ENCODE measurements at regions not wholly inside any gene's neighbourhood (a gene's known extent, or its start where the extent isn't known, plus 50 kb on each side); places are given as distances from the start of the nearest gene placed in this dataset.

- TF ChIP-seq CTCF (IDR thresholded peaks at IDR 0.05 in 4 of 5, conservative IDR thresholded peaks at IDR 0.05 in 1 of 5): no peak
- no peak overlapping the region for H3K27ac ChIP-seq
These were observed 102.3 kb upstream of the DOCK9 start for GRCh38 chr13:99080131-99080530.

GRCh38 chr13:99083981-99084380 is 106.1 kb upstream of the DOCK9 start:
- no peak overlapping the region for H3K27ac ChIP-seq
- H3K9me3 ChIP-seq: no peaks in the 10 kb centered on the region
- intact Hi-C loops (cut with DNase I; ENCODE audit: low total_unique reads): no loop called here
- ATAC-seq (no peak), DNase-seq (no peak)
- in situ Hi-C loops (cut with MboI; ENCODE audit: low sequenced_read_pairs in 4 of 4): no loop called here
- H3K27me3 ChIP-seq: no peaks in the 10 kb centered on the region
- no peaks in the 10 kb centered on the region for H3K36me3 ChIP-seq
- TF ChIP-seq CTCF (IDR thresholded peaks at IDR 0.05 in 4 of 5, conservative IDR thresholded peaks at IDR 0.05 in 1 of 5) (no peak), POLR2A (IDR thresholded peaks at IDR 0.05) (no peak)
- H3K4me3 ChIP-seq: no peak overlapping the region
- H3K4me1 ChIP-seq: peaks cover 6 to 15% of the 10 kb centered on the region in 2 donors

More at GRCh38 chr13:99080131-99080530, 102.3 kb upstream of the DOCK9 start:
- H3K9me3 ChIP-seq: no peaks in the 10 kb centered on the region
- DNase-seq (no peak), ATAC-seq (no peak)
- H3K27me3 ChIP-seq: no peaks in the 10 kb centered on the region
- intact Hi-C loops (cut with DNase I; ENCODE audit: low total_unique reads) (no loop called here), in situ Hi-C loops (cut with MboI; ENCODE audit: low sequenced_read_pairs in 4 of 4) (no loop called here)
- H3K4me1 ChIP-seq: no peaks in the 10 kb centered on the region
- H3K4me3 ChIP-seq: no peak overlapping the region
- H3K36me3 ChIP-seq: no peaks in the 10 kb centered on the region

GRCh38 chr13:99085139-99085807 is 107.4 kb upstream of the DOCK9 start:
- H3K4me3 ChIP-seq: peak overlapping the region; percentile 64 to 82 (median 76)
- H3K4me1 ChIP-seq: peaks cover 6 to 15% of the 10 kb centered on the region in 2 donors
- ATAC-seq: no peak
- DNase-seq: no peak
- no peaks in the 10 kb centered on the region for H3K27me3 ChIP-seq
- no peaks in the 10 kb centered on the region for H3K9me3 ChIP-seq
- TF ChIP-seq CTCF (IDR thresholded peaks at IDR 0.05 in 4 of 5, conservative IDR thresholded peaks at IDR 0.05 in 1 of 5) (no peak), POLR2A (IDR thresholded peaks at IDR 0.05) (no peak)
- intact Hi-C loops (cut with DNase I; ENCODE audit: low total_unique reads): loop anchor here (5.0 kb wide), 1 partner anchor 92 kb away; no protein-coding TSS in a partner anchor
- no peaks in the 10 kb centered on the region for H3K36me3 ChIP-seq
- in situ Hi-C loops (cut with MboI; ENCODE audit: low sequenced_read_pairs in 4 of 4): no loop called here
- H3K27ac ChIP-seq: peak overlapping the region in 3 of 4 donors; percentile 62 to 73 (median 71)

- in situ Hi-C loops (cut with MboI; ENCODE audit: low sequenced_read_pairs in 4 of 4): no loop called here
- Histone ChIP-seq H3K27ac (peak overlapping the region; percentile 62 to 90 (median 72)), H3K36me3 (no peaks in the 10 kb centered on the region), H3K9me3 (no peaks in the 10 kb centered on the region), H3K4me1 (peaks cover 6 to 15% of the 10 kb centered on the region in 2 donors), H3K27me3 (no peaks in the 10 kb centered on the region), H3K4me3 (peak overlapping the region; percentile 64 to 82 (median 76))
- intact Hi-C loops (cut with DNase I; ENCODE audit: low total_unique reads): loop anchor here (2.0 to 5.0 kb wide), 2 partner anchors 91 to 115 kb away; partner anchors contain the start of gene UBAC2
- ATAC-seq (no peak), DNase-seq (no peak)
- TF ChIP-seq CTCF (IDR thresholded peaks at IDR 0.05 in 4 of 5, conservative IDR thresholded peaks at IDR 0.05 in 1 of 5) (no peak), POLR2A (IDR thresholded peaks at IDR 0.05) (no peak)
These were observed 108.0 kb upstream of the DOCK9 start for GRCh38 chr13:99085808-99086266.

Measured in gastrocnemius medialis (tissue), 4 donors.